ENCODE measurements at regions not wholly inside any gene's neighbourhood (a gene's known extent, or its start where the extent isn't known, plus 50 kb on each side); places are given as distances from the start of the nearest gene placed in this dataset.
"Not testable (repeated sequence)": the region's sequence is repeated elsewhere in the genome, so short reads cannot be mapped to it uniquely, and the experiment has no call there.

DNA sequence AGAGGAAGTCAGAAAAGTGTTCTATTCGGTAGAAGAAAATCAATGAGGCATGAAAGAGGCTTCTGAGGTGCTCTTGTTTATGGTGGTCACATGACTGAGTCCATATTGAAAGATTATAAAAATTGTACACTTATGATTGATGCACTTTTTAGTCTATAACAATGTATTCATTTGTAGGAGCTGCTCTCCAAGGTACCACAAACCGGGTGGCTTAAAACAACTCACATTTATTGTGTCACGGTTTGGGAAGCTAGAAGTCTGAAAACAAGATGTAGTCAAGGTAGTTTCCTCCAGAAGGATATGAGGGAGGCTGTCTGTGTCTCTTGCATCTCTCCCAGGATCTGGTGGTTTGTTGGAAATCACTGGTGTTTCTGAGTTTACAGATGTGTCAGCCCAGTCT is 86.6 kb upstream of the NIPA1 start:
- H2BK5ac ChIP-seq (ENCODE audit: low read length); H2AK5ac ChIP-seq (ENCODE audit: low read depth, low read length); H2BK120ac ChIP-seq (ENCODE audit: low read depth, low read length); H3K9ac ChIP-seq (ENCODE audit: low read depth, low read length, poor library complexity); H4K8ac ChIP-seq (ENCODE audit: low read depth, low read length); H3K4me3 ChIP-seq (ENCODE audit: low read length in 2 of 2); H4K91ac ChIP-seq (ENCODE audit: low read depth, low read length, poor library complexity); H3K27ac ChIP-seq (replicated peaks; ENCODE audit: low read length); H3K4me2 ChIP-seq (ENCODE audit: insufficient read depth, low read length, poor library complexity, severe bottlenecking); DNase-seq (ENCODE audit: low spot score); H3K14ac ChIP-seq (ENCODE audit: low read length); H3K4me1 ChIP-seq (ENCODE audit: control insufficient read depth in 2 of 2, insufficient read depth in 1 of 2, low read depth in 1 of 2, low read length in 2 of 2); H3K79me1 ChIP-seq (ENCODE audit: low read depth, low read length); H3K27me3 ChIP-seq (ENCODE audit: control insufficient read depth in 3 of 3, insufficient read depth in 3 of 3, low read depth in 1 of 3, low read length in 3 of 3); H2AFZ ChIP-seq (ENCODE audit: low read length); H3K4ac ChIP-seq (ENCODE audit: low read length); H3K23ac ChIP-seq (ENCODE audit: low read depth, low read length, poor library complexity); H2BK15ac ChIP-seq (ENCODE audit: low read length); H3K36me3 ChIP-seq (replicated peaks in 1 of 2; ENCODE audit: control insufficient read depth in 2 of 2, insufficient read depth in 2 of 2, low read length in 2 of 2); H2BK12ac ChIP-seq (ENCODE audit: low read length); H3K18ac ChIP-seq (ENCODE audit: low read length); H3K9me3 ChIP-seq (replicated peaks in 1 of 2; ENCODE audit: control insufficient read depth in 2 of 2, insufficient read depth in 1 of 2, low read depth in 1 of 2, low read length in 2 of 2): not testable (repeated sequence)
- no CpG with 5 or more reads among the region's 3 CpGs for WGBS, 2 donors (ENCODE audit: extremely low coverage in 2 of 2, insufficient read length in 2 of 2, insufficient replicate concordance in 1 of 2)

DNA sequence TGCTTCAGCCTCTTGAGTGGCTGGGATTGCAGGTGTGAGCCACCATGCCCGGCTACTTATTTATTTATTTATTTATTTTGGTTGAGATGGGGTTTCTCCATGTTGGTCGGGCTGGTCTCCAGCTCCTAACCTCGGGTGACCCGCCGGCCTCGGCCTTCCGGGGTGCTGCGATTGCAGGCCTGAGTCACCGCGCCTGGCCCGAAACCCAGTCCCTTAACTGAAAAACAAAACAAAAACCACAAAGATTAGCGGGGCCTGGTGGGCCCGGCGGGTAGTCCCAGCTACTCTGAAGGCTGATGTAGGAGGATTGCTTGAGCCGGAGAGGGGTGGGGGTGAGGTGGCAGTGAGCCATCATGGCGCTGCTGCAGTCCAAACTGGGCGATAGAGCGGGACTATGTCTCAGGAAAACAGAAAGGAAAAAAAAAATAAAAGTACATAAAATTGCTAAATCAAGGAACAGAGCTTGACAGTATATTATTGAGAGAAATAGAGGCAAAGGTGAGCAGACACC is 75.6 kb upstream of the NIPA1 start:
- WGBS, 2 donors (ENCODE audit: extremely low coverage in 2 of 2, insufficient read length in 2 of 2, insufficient replicate concordance in 1 of 2): no CpG with 5 or more reads among the region's 18 CpGs
- not testable (repeated sequence) for H3K18ac ChIP-seq (ENCODE audit: low read length); H3K27me3 ChIP-seq (ENCODE audit: control insufficient read depth in 3 of 3, insufficient read depth in 3 of 3, low read depth in 1 of 3, low read length in 3 of 3); H3K4me2 ChIP-seq (ENCODE audit: insufficient read depth, low read length, poor library complexity, severe bottlenecking); DNase-seq (ENCODE audit: low spot score); H3K9me3 ChIP-seq (replicated peaks in 1 of 2; ENCODE audit: control insufficient read depth in 2 of 2, insufficient read depth in 1 of 2, low read depth in 1 of 2, low read length in 2 of 2); H2AFZ ChIP-seq (ENCODE audit: low read length); H4K91ac ChIP-seq (ENCODE audit: low read depth, low read length, poor library complexity); H2AK5ac ChIP-seq (ENCODE audit: low read depth, low read length); H3K27ac ChIP-seq (replicated peaks; ENCODE audit: low read length); H3K4ac ChIP-seq (ENCODE audit: low read length); H2BK15ac ChIP-seq (ENCODE audit: low read length); H3K36me3 ChIP-seq (replicated peaks in 1 of 2; ENCODE audit: control insufficient read depth in 2 of 2, insufficient read depth in 2 of 2, low read length in 2 of 2); H4K8ac ChIP-seq (ENCODE audit: low read depth, low read length); H3K4me1 ChIP-seq (ENCODE audit: control insufficient read depth in 2 of 2, insufficient read depth in 1 of 2, low read depth in 1 of 2, low read length in 2 of 2); H2BK5ac ChIP-seq (ENCODE audit: low read length); H2BK120ac ChIP-seq (ENCODE audit: low read depth, low read length); H3K9ac ChIP-seq (ENCODE audit: low read depth, low read length, poor library complexity); H3K14ac ChIP-seq (ENCODE audit: low read length); H2BK12ac ChIP-seq (ENCODE audit: low read length); H3K4me3 ChIP-seq (ENCODE audit: low read length in 2 of 2); H3K79me1 ChIP-seq (ENCODE audit: low read depth, low read length); H3K23ac ChIP-seq (ENCODE audit: low read depth, low read length, poor library complexity)

DNA sequence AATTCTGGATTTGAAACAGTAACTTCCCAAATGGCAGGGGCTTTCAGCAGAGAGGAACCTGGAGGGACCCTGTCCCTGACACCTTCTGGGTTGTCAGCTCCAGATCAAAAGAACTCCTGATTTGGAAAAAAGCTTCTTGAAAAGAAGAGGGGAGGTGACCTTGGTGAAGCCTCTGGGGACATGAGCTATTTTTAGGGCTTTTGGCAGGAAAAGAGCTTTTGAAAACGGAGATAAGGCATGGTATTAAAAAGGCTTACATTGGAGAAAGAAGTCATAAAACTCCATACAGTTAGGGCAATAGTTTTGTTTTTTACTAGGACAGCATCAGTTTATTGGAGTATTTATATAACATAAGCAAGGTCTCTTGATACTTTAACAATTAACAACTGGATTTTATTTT is 72.5 kb upstream of the NIPA1 start:
- not testable (repeated sequence) for H2BK120ac ChIP-seq (ENCODE audit: low read depth, low read length); H3K27me3 ChIP-seq (ENCODE audit: control insufficient read depth in 3 of 3, insufficient read depth in 3 of 3, low read depth in 1 of 3, low read length in 3 of 3); H3K4me2 ChIP-seq (ENCODE audit: insufficient read depth, low read length, poor library complexity, severe bottlenecking); H3K27ac ChIP-seq (replicated peaks; ENCODE audit: low read length); H3K14ac ChIP-seq (ENCODE audit: low read length); DNase-seq (ENCODE audit: low spot score); H3K4ac ChIP-seq (ENCODE audit: low read length); H2AFZ ChIP-seq (ENCODE audit: low read length); H3K23ac ChIP-seq (ENCODE audit: low read depth, low read length, poor library complexity); H3K18ac ChIP-seq (ENCODE audit: low read length); H3K4me1 ChIP-seq (ENCODE audit: control insufficient read depth in 2 of 2, insufficient read depth in 1 of 2, low read depth in 1 of 2, low read length in 2 of 2); H4K8ac ChIP-seq (ENCODE audit: low read depth, low read length); H2BK12ac ChIP-seq (ENCODE audit: low read length); H3K36me3 ChIP-seq (replicated peaks in 1 of 2; ENCODE audit: control insufficient read depth in 2 of 2, insufficient read depth in 2 of 2, low read length in 2 of 2); H2AK5ac ChIP-seq (ENCODE audit: low read depth, low read length); H2BK15ac ChIP-seq (ENCODE audit: low read length); H3K4me3 ChIP-seq (ENCODE audit: low read length in 2 of 2); H4K91ac ChIP-seq (ENCODE audit: low read depth, low read length, poor library complexity); H3K9me3 ChIP-seq (replicated peaks in 1 of 2; ENCODE audit: control insufficient read depth in 2 of 2, insufficient read depth in 1 of 2, low read depth in 1 of 2, low read length in 2 of 2); H3K9ac ChIP-seq (ENCODE audit: low read depth, low read length, poor library complexity); H2BK5ac ChIP-seq (ENCODE audit: low read length); H3K79me1 ChIP-seq (ENCODE audit: low read depth, low read length)
- WGBS, 2 donors (ENCODE audit: extremely low coverage in 2 of 2, insufficient read length in 2 of 2, insufficient replicate concordance in 1 of 2): no CpG with 5 or more reads among the region's 1 CpG

DNA sequence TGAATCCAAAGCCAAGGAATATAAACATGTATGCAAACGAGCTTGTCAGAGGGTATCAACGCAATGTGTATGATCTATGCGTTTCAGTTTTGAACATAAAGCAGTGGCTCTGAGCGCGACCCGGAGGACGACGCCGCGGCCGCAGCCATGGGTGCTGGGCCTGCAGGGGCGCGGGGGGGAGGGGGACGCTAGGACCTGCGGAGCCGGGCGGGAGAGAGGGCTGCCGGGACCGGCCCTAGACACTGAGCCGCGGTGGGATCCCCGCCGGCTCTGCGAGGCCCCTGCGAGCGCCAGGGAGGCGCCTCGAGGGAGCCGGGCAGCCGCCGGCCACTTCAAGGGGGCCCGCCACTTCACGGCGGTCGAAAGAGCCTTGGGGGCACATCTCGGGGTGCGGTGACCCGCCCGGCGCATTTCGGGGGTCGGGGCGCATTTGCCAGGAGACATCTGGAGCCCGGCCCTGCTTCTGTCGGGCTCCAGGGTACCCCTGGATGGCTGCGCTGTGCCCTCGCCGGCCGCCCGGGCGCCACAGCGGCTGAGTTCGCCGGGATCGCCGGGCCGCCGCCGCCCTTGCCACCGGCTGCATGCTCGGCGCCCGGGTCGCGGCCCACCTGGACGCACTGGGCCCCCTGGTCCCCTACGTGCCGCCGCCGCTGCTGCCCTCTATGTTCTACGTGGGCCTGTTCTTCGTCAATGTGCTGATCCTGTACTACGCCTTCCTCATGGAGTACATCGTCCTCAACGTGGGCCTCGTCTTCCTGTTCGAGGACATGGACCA is 71.9 kb upstream of the NIPA1 start:
- DNase-seq (ENCODE audit: low spot score); H2BK12ac ChIP-seq (ENCODE audit: low read length); H3K27ac ChIP-seq (replicated peaks; ENCODE audit: low read length); H4K8ac ChIP-seq (ENCODE audit: low read depth, low read length); H2AFZ ChIP-seq (ENCODE audit: low read length); H3K9me3 ChIP-seq (replicated peaks in 1 of 2; ENCODE audit: control insufficient read depth in 2 of 2, insufficient read depth in 1 of 2, low read depth in 1 of 2, low read length in 2 of 2); H3K4me3 ChIP-seq (ENCODE audit: low read length in 2 of 2); H2BK5ac ChIP-seq (ENCODE audit: low read length); H3K14ac ChIP-seq (ENCODE audit: low read length); H4K91ac ChIP-seq (ENCODE audit: low read depth, low read length, poor library complexity); H3K36me3 ChIP-seq (replicated peaks in 1 of 2; ENCODE audit: control insufficient read depth in 2 of 2, insufficient read depth in 2 of 2, low read length in 2 of 2); H3K18ac ChIP-seq (ENCODE audit: low read length); H2AK5ac ChIP-seq (ENCODE audit: low read depth, low read length); H2BK120ac ChIP-seq (ENCODE audit: low read depth, low read length); H3K4ac ChIP-seq (ENCODE audit: low read length); H3K27me3 ChIP-seq (ENCODE audit: control insufficient read depth in 3 of 3, insufficient read depth in 3 of 3, low read depth in 1 of 3, low read length in 3 of 3); H3K9ac ChIP-seq (ENCODE audit: low read depth, low read length, poor library complexity); H2BK15ac ChIP-seq (ENCODE audit: low read length); H3K4me1 ChIP-seq (ENCODE audit: control insufficient read depth in 2 of 2, insufficient read depth in 1 of 2, low read depth in 1 of 2, low read length in 2 of 2); H3K23ac ChIP-seq (ENCODE audit: low read depth, low read length, poor library complexity); H3K79me1 ChIP-seq (ENCODE audit: low read depth, low read length): not testable (repeated sequence)
- WGBS, 2 donors (ENCODE audit: extremely low coverage in 2 of 2, insufficient read length in 2 of 2, insufficient replicate concordance in 1 of 2): no CpG with 5 or more reads among the region's 77 CpGs
- H3K4me2 ChIP-seq (ENCODE audit: insufficient read depth, low read length, poor library complexity, severe bottlenecking): peak overlapping the region; percentile 25
